OCI-LY7 (cell line): ENCODE measurements at regions not wholly inside any gene's neighbourhood (a gene's known extent, or its start where the extent isn't known, plus 50 kb on each side); places are given as distances from the start of the nearest gene placed in this dataset.

Source experiments
- CTCF ChIP-seq: fragments of 200-600 bp; sonication (generic); conservative IDR thresholded peaks from 2 replicates; pipeline ENCODE4 v1.5.1; 2014; ENCODE audit warnings: mild to moderate bottlenecking, antibody characterized with exemption, low read length, moderate library complexity, mixed read lengths
- EZH2phosphoT487 ChIP-seq: fragments of 200-600 bp; sonication (generic); IDR thresholded peaks from 2 replicates; pipeline ENCODE4 v1.6.1; 2018; ENCODE audit warnings: low read depth, borderline replicate concordance, mild to moderate bottlenecking, mixed run types, antibody characterized with exemption, low read length, moderate library complexity, mixed read lengths

GRCh38 chr12:124698998-124699305, 131.5 kb upstream of the NCOR2 start:
- no peak for TF ChIP-seq CTCF
- no peak for TF ChIP-seq EZH2phosphoT487
